ENCODE measurements at regions not wholly inside any gene's neighbourhood (a gene's known extent, or its start where the extent isn't known, plus 50 kb on each side); places are given as distances from the start of the nearest gene placed in this dataset.
"Not testable (repeated sequence)": the region's sequence is repeated elsewhere in the genome, so short reads cannot be mapped to it uniquely, and the experiment has no call there.

DNA sequence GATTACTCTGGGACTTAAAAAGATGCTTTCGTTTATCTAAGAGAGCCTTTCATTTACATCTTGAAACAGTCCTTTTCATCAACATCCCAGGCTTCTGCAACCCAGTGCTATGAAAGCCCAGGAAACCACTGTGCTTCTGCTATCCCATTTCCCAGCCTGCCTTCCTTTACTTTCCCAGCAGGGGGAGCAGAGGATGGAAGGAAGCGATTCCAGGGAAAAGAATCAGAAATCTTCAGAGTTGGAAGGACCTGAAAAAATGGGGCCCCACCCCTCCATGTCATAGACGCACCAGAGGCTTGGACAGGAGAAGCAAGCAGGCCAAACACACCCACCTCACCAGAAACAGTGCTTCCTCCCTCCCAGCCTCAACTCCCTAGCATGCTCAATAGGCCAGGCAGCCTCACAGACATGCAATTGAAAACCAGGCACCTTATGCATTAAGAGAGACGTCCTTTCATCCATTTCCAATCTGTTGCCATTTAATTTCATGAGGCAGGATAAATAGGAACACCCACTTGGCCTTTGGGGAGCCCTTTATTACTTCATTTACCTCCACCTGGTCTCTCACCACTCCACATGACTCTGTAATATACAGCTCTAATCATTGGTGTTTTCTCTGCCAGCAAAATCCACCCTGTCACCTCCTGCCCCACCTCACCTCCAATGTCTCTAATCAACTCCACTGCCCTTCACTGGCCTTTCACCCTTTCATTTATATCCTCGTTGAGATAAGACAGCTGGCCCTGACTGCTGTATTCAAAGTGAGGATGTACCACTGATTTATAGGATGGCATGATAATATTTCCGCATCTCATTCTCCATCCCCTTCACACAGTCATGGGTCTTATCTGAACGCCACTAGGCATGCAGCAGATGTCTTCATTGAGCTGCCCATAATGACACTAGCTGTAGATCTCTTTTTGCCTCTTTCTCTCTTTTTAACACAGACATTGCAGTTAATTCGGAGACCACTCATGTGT, 583.9 kb downstream of the NTRK3 start:
- no peak for DNase-seq

DNA sequence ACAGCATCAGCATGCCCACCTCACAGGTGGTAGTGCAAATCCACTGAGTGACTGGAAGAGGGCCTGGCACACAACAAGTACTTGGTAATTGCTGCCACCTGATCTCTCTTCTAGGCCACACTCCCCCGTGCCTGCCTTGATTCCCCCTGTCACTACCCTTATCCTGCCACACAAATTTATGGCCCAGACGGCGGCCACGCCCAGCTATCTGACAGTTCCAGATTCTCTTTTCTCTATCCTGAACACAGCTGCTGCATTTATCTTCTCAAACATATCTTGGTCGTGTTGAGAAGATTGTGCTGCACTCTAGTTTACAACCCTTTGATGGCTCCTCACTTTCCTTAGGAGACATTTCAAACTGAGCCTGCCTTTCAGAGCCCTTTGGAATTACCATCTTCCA, 585.2 kb downstream of the NTRK3 start:
- peak; percentile 51 for DNase-seq

GRCh38 chr15:87669846-87670245, 586.7 kb downstream of the NTRK3 start:
- DNase-seq = no peak

DNA sequence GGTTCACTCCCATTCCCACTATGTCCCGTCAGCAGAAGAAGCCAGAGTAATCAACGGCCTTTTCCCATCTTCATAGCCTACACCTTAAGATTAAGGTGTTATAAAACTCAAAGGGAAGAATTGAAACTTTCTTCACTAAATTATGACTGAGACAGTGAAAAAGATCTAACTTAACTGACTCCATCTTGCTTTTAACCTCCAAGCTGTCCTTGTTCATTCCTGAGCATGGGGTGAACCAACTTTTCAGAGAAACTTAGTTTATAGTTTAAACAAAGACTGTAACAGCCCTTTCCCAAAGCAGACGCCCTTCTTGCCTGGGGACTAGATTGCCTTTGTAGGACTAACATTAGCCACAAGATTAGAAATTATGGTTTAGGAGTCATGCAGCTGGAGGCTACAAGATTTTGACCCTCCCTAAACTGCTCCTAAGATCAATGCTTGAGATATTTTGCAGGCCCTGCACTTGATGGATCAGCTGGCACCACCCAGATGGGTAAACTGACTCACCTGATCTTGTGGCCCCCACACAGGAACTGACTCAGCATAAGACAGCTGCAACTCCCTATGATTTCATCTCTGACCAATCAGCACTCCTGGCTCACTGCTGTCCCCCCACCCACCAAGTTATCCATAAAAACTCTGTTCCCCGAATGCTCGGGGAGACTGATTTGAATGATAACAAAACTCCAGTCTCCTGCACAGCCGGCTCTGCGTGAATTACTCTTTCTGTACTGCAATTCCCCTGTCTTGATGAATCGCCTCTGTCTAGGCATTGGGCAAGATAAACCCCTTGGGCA, 587.6 kb downstream of the NTRK3 start:
- not testable (repeated sequence) for DNase-seq

DNA sequence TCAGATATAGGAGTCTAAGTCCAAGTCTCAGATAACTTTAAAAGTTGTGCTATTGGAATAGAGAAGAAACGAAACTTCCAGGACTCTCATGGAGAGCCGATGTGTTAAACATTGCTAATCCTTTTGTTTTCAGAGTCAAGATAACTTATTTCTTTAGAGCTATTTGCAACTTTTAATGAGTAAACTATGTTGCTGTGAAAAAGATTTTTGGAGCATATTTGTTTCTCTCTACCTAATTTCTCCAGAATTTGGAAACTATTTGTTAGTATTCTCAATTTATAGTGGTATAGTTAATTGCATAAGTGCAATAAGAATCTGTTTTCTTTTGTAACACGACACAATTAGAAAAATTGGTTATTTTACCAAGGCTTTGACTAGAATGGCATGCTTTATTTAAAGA, 588.9 kb downstream of the NTRK3 start:
- no peak for DNase-seq

GRCh38 chr15:87662575-87662974, 594.0 kb downstream of the NTRK3 start:
- DNase-seq = no peak

- no peak for DNase-seq
These were observed 594.8 kb downstream of the NTRK3 start for GRCh38 chr15:87661454-87662355.

DNA sequence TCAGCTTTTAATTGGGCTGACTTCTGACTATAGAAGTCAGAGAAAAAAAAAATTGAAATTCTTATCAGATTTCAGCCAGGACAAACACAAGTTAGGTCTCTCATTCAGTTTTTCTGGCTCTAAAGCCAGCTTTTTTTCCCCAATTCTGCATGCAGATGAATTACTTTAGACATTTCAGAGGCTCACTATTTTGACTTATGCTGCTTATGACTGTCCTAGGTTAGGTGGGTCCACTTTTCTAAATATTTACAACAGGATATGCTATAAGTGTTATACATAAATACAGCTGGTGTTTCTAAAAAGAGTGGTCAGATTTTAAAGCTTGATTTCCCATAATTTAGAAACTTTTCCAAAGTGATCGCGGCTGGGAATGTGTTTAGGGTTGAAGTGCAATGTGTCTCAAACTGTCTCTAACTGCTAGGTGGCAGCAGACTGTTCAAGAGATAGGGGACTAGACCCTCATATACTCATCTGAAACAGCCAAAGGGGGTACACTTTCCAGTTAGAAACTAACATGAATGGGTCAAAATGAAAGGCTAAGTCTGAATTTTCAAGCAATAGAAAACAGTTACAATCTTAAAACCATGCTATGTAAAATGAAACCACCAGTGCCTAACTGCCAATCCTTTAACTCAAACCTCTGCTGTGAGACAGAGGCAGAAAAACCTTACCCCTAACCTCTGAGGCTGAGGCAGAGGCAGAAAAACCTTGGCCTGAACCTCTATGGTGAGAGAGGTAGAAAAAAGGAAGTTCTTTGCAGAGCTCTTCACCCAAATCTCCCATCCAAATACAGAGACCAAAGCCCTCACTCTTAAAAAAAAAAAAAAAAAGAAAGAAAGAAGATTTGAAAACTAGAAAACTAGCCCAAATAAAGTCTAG, 596.0 kb downstream of the NTRK3 start:
- DNase-seq = no peak

- DNase-seq = no peak
These were observed 600.2 kb downstream of the NTRK3 start for GRCh38 chr15:87656372-87656771.

DNA sequence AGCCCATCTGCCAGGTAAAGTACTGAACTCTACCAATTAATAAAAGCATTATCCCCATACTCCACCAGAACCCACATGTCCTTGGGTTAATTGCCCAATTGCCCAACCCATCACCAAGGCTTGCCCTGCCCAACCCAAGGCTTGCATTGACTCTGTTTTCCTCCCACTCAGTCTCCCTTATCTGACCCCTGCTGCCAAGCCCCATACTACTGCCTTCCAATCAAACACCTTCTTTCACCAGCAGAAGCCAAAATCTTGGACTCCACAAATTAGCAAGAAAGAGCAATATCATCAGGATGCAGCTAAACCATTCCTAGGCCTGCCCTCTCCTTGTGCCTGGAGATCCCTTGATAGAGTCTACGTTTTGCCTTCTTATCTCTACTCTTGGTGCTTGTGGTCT, 602.9 kb downstream of the NTRK3 start:
- DNase-seq = peak; percentile 7

- DNase-seq = no peak
These were observed 607.4 kb downstream of the NTRK3 start for GRCh38 chr15:87649175-87649574.

DNA sequence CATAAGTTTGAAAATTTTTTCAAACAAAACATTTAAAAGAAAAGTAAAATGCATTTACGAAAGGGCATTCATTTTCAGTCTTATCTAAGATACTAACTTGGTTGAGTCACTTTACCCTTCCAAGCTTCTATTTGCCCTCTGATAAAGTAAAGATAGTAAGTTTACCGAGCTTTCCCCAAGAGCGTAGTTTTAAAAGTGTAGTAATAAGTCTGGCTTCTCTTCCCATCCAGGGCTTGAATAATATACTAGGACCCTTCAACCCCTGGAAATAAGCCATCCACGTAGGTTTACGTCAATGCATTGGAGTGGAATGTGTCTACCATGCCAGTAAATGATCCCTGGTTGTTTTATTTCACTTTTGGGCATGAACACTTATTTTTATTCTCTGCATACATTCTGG, 608.3 kb downstream of the NTRK3 start:
- no peak for DNase-seq

- peak; percentile 50 for DNase-seq
These were observed 610.8 kb downstream of the NTRK3 start for GRCh38 chr15:87645723-87646122.

DNA sequence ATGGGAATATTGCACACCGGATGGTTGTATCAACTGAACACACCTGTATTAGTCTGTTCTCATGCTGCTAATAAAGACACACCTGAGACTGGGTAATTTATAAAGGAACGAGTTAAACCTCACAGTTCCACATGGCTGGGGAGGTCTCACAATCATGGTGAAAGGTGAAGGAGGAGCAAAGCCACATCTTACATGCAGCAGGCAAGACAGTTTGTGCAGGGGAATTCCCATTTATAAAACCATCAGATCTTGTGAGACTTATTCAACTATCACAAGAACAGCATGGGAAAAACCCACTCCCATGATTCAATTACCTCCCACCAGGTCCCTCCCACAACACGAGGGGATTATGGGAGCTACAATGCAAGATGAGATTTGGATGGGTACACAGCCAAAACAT, 613.5 kb downstream of the NTRK3 start:
- DNase-seq = not testable (repeated sequence)

DNA sequence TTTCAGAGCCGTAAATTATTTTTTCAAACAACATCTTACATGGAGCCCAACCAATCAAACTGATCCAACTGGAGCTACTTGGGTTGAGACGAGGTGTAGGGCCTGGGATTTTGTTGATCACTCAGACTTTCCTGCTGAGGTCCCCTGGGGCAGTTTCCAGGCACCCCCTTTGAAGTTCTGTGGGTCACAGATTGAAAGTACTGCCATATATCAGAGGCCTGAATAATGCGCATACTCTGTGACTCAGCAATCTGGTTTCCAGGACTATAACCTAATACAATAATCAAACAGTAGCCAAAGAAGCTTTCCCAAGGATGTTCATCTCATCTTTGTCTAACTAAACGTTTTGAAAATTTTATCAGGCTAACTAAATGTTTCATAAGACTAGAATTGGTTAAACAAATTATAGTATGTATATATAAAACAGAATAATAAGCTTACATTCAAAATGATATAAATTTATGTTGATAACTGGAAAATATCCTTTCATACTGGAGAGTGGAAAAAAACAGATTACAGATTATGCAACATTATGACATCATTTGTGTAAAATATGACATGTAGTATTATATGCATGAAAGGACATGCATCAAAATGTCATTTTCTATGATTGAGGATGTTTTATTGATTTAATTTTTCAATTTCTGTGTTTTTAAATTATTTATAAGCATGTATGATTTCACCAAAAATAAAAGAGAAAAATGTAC, 617.1 kb downstream of the NTRK3 start:
- no peak for DNase-seq

DNA sequence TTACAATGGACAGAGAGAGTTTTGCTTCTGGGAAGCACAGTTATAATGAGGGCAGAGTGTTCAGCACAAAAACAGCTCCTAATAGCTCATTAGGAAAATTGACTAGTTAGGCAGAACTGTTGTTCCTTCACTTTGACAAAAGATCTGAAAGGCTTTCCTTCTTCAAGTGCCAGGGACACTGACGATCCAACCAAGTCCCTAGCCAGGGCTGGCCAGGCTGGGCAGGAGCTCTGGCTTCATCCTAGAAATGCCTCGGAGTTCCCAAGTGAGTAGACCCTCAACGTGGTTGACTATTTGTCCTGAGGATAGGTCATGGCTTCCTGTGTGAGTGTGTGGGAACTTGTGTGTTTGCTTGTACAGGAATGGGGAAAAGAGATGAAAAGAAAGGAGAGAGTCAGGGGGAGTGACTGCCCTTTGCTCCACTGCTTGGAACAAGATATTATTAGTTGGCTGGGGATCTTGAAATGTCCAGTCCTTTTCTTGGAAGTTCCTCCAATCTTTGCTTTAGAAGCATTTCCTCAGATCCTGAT, 617.9 kb downstream of the NTRK3 start:
- no peak for DNase-seq

DNA sequence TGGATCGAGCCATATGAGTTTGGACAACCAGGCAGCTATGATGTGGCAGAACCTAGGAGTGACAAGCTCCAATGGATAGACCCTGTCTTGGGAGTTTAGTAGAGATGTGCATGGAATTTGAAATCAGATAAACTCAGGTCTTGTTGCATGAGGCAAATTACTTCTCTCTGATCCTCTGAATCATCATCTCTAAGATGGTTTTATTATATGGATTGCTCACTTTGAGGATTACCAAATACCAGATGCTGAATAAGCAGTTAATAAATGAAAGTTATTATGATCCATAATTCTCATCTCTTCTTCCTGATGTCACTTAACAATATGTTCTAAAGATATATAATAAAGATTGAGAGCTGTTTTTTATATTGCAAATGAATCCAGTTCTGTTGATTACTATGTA, 622.2 kb downstream of the NTRK3 start:
- DNase-seq = no peak

DNA sequence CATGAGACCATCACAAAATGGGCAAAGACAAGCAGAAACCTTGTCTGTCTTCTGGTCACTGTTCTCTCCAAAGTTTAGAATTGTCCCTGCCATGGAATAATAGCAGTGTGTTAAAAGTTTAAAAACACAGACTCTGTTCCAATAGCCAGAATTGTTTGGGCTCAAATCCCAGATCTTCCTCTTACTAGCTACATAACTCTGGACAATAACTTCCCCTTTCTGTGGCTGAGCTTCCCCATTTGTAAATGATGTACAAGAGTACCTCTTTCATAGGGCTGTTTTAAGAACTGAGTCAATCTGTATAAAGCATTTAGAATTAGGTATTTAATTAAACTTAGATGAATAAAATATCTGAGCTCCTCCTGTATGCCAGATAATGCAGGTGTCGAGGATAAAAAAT, 623.0 kb downstream of the NTRK3 start:
- peak; percentile 40 for DNase-seq

- no peak for DNase-seq
These were observed 624.2 kb downstream of the NTRK3 start for GRCh38 chr15:87632364-87632763.

GRCh38 chr15:87631775-87632174, 624.8 kb downstream of the NTRK3 start:
- no peak for DNase-seq

- DNase-seq = no peak
These were observed 625.4 kb downstream of the NTRK3 start for GRCh38 chr15:87631093-87631492.

All from hematopoietic multipotent progenitor cell treated with erythropoietin and hydrocortisone succinate and interleukin-3 and kit ligand, for 4 days (in vitro differentiated cells).